ENCODE measurements at regions not wholly inside any gene's neighbourhood (a gene's known extent, or its start where the extent isn't known, plus 50 kb on each side); places are given as distances from the start of the nearest gene placed in this dataset.

DNA sequence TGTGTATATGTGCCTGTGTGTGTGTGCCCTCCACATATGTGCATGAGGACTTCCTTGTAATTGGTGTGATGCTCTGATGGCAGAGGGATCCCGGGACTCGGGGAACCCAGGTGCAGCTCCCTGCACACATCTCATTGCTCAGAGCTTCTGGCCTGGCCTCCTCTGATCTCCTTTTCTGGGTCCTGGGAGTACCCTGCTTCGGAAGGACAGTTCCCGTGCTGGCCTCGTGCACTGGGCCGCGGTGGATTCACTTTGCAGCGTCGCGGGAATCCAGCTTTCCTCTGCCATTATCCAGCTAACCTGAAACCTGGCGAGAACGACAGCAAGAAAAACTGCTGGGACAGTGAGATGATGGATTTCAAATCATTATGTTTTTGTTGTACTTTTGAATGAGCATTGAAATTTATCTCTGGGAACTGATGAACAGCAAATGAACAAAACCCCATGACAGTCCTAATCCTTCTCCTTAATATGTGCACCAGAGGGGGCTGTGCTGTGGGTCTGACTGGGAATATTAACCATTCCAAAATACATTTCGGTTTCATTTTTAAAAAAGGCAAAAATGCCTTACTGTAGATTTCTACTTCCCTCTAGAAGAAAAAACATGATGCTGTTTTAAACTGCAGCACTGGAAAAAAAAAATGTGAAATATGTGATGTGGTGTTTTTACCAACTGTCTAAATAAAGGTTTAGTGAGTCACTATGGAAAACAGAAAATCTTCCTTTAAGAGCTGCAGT, 78.2 kb downstream of the PTGR3 start:
- intact Hi-C loops (cut with micrococcal nuclease; ENCODE audit: unreplicated experiment): no loop called here
- BruUV-seq (replicated peaks): no TSS peak
- TF ChIP-seq, protein P1, sequence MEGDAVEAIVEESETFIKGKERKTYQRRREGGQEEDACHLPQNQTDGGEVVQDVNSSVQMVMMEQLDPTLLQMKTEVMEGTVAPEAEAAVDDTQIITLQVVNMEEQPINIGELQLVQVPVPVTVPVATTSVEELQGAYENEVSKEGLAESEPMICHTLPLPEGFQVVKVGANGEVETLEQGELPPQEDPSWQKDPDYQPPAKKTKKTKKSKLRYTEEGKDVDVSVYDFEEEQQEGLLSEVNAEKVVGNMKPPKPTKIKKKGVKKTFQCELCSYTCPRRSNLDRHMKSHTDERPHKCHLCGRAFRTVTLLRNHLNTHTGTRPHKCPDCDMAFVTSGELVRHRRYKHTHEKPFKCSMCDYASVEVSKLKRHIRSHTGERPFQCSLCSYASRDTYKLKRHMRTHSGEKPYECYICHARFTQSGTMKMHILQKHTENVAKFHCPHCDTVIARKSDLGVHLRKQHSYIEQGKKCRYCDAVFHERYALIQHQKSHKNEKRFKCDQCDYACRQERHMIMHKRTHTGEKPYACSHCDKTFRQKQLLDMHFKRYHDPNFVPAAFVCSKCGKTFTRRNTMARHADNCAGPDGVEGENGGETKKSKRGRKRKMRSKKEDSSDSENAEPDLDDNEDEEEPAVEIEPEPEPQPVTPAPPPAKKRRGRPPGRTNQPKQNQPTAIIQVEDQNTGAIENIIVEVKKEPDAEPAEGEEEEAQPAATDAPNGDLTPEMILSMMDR (IDR thresholded peaks at IDR 0.05; ENCODE audit: unreplicated experiment): no peak
- CTCF ChIA-PET: no interaction called here
- no peak overlapping the region for H3K4me3 Mint-ChIP-seq (ENCODE audit: low read depth, unreplicated experiment)
- no peak overlapping the region for H3K27ac Mint-ChIP-seq (ENCODE audit: unreplicated experiment)
- peaks cover 2% of the 10 kb centered on the region for H3K9me3 Mint-ChIP-seq (ENCODE audit: low read depth, unreplicated experiment)
- no peaks in the 10 kb centered on the region for H3K4me1 Mint-ChIP-seq (ENCODE audit: low read depth, unreplicated experiment)
- no peaks in the 10 kb centered on the region for H3K36me3 Mint-ChIP-seq (ENCODE audit: insufficient read depth, unreplicated experiment)
- DNase-seq: no peak
- peaks cover 11% of the 10 kb centered on the region for H3K27me3 Mint-ChIP-seq (ENCODE audit: unreplicated experiment)

DNA sequence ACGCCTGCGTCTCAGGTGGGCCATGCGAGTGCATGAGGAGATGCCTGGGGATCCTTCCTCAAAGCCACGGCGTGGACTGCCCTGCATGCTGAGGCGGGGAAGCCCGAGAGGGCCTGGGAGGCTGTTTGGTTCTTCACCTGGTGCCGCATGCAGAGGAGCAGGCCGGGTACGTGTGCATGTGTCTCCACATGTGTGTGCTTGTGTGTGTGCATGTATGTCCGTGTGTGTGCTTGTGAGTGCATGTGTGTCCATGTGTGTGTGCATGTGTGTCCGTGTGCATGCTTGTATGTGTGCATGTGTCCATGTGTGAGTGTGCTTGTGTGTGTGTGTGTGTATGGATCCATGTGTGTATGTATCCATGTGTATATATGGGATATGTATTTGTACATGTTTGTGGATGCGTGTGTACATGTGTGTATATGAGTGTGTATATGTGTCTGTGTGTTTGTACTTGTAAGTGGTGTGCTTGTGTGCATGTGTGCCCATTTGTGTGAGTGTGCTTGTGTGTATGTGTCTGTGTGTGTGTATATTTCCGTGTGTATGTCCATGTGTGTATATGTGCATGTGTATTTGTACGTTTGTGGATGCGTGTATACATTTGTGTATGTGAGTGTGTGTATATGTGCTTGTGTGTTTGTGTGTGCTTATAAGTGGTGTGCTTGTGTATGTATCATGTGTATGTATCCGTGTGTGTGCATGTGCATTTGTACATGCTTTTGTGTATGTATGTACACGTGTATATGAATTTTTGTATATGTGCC, 79.0 kb downstream of the PTGR3 start:
- no peaks in the 10 kb centered on the region for H3K4me1 Mint-ChIP-seq (ENCODE audit: low read depth, unreplicated experiment)
- no peak overlapping the region for H3K27ac Mint-ChIP-seq (ENCODE audit: unreplicated experiment)
- H3K4me3 Mint-ChIP-seq (ENCODE audit: low read depth, unreplicated experiment): no peak overlapping the region
- no peaks in the 10 kb centered on the region for H3K36me3 Mint-ChIP-seq (ENCODE audit: insufficient read depth, unreplicated experiment)
- no TSS peak for BruUV-seq (replicated peaks)
- intact Hi-C loops (cut with micrococcal nuclease; ENCODE audit: unreplicated experiment): no loop called here
- peaks cover 2% of the 10 kb centered on the region for H3K9me3 Mint-ChIP-seq (ENCODE audit: low read depth, unreplicated experiment)
- DNase-seq: no peak
- peaks cover 13% of the 10 kb centered on the region for H3K27me3 Mint-ChIP-seq (ENCODE audit: unreplicated experiment)
- TF ChIP-seq, protein P1 (IDR thresholded peaks at IDR 0.05; ENCODE audit: unreplicated experiment): no peak
- CTCF ChIA-PET: no interaction called here

DNA sequence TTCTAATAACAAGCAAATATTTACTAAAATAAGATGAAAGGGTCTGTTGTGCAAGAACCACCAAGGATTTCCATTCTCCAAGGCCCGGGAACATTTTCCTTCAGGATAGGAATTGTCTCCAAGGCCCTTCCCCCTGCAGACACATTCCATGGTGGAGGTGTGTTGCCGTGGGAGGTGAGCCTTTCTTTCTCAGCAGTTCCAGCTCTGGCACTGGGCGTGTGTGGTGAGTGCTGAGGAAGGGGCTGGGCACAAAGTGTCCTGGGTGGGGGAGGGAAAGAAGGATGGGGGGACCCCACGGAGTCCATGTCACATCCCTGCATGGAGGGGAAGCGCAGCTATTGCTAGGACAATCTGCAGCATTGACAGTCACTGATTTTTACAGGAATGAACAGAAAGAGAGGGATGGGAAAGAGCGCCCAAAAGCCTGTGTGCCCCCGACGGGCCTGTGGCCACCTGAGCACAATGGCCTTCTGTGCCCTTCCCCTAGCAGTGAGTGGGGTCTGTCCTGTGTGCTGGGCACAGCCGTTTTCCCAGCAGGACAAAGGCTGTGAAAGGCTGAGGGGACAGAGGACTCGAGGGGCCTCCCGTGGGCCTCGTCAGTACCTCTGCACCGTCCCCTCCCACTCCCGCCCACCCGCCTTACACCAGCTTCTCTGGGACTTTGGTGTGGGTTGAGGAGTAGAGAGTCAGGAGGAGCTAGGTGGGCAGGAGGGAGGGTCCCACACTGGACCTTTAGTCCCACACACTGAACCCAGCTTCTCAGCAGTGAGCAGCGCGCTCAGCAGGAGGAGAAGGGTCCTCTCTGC, 79.8 kb downstream of the PTGR3 start:
- Mint-ChIP-seq H3K4me3 (ENCODE audit: low read depth, unreplicated experiment) (no peak overlapping the region), H3K36me3 (ENCODE audit: insufficient read depth, unreplicated experiment) (no peaks in the 10 kb centered on the region), H3K27ac (ENCODE audit: unreplicated experiment) (no peak overlapping the region), H3K4me1 (ENCODE audit: low read depth, unreplicated experiment) (no peaks in the 10 kb centered on the region), H3K9me3 (ENCODE audit: low read depth, unreplicated experiment) (peaks cover 1% of the 10 kb centered on the region), H3K27me3 (ENCODE audit: unreplicated experiment) (peaks cover 20% of the 10 kb centered on the region)
- CTCF ChIA-PET: no interaction called here
- TF ChIP-seq, protein P1 (IDR thresholded peaks at IDR 0.05; ENCODE audit: unreplicated experiment): no peak
- no TSS peak for BruUV-seq (replicated peaks)
- no peak for DNase-seq
- intact Hi-C loops (cut with micrococcal nuclease; ENCODE audit: unreplicated experiment): no loop called here

DNA sequence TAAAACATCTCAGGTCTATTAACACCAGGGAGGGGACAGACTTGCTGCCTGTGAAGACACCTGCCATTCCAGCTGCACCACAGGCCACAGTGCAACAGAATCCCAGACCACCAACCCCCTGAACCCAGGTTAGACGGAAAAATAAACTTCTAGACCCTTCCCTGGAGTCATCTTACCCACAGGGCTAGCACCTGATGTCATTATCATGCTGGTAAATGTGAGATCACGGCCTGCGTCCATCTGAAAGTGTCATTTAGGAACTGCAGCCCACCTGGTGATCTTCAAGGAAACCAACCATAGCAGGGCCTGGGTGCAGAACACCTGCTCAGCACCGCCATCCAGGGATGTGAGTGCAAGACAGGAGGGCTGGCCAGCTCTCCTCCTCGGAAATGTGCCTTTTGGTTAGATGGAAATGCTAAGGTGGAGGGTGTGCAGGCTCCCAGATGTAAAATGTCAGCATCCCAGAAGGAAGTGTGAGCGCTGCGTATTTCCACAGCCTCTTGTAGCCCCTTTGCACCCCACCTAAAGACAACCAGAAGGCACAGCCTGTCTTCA, 80.8 kb downstream of the PTGR3 start:
- TF ChIP-seq, protein P1 (IDR thresholded peaks at IDR 0.05; ENCODE audit: unreplicated experiment): no peak
- no peak overlapping the region for H3K27ac Mint-ChIP-seq (ENCODE audit: unreplicated experiment)
- H3K4me3 Mint-ChIP-seq (ENCODE audit: low read depth, unreplicated experiment): no peak overlapping the region
- H3K27me3 Mint-ChIP-seq (ENCODE audit: unreplicated experiment): peaks cover 30% of the 10 kb centered on the region
- no peak for DNase-seq
- H3K36me3 Mint-ChIP-seq (ENCODE audit: insufficient read depth, unreplicated experiment): no peaks in the 10 kb centered on the region
- intact Hi-C loops (cut with micrococcal nuclease; ENCODE audit: unreplicated experiment): no loop called here
- H3K4me1 Mint-ChIP-seq (ENCODE audit: low read depth, unreplicated experiment): no peaks in the 10 kb centered on the region
- no TSS peak for BruUV-seq (replicated peaks)
- no peaks in the 10 kb centered on the region for H3K9me3 Mint-ChIP-seq (ENCODE audit: low read depth, unreplicated experiment)
- CTCF ChIA-PET: no interaction called here

Measured in Calu3 (cell line).